HCT116 (cell line): ENCODE measurements at regions not wholly inside any gene's neighbourhood (a gene's known extent, or its start where the extent isn't known, plus 50 kb on each side); places are given as distances from the start of the nearest gene placed in this dataset.

Experiments
- EZH2 ChIP-seq: fragments of 200-600 bp; sonication (generic); IDR thresholded peaks from 2 replicates; pipeline ENCODE4 v1.6.1; 2017; ENCODE audit warnings: antibody characterized with exemption, mixed run types
- EZH2phosphoT487 ChIP-seq: fragments of 200-600 bp; IDR thresholded peaks from 2 replicates; pipeline ENCODE4 v1.6.1; 2018; ENCODE audit warnings: antibody characterized with exemption, borderline replicate concordance
- MAX ChIP-seq: IDR thresholded peaks from 2 replicates; pipeline ENCODE4 v1.6.1; 2012
- TF ChIP-seq, protein P1 (sequence below), 3 experiments: fragments of 200-600 bp in 1 of 3; sonication (generic) in 1 of 3; IDR thresholded peaks in 2 of 3; conservative IDR thresholded peaks in 1 of 3; 2 replicates each; pipeline ENCODE4 v1.5.1; 2012 to 2017; ENCODE audit warnings: low read depth in 2 of 3, low read length in 2 of 3, antibody characterized with exemption in 1 of 3, borderline replicate concordance in 1 of 3, control low read depth in 1 of 3, mild to moderate bottlenecking in 1 of 3, mixed read lengths in 1 of 3, mixed run types in 1 of 3, moderate library complexity in 1 of 3; ENCODE audit not compliant: insufficient read depth in 1 of 3
- TF ChIP-seq, protein P2 (sequence below): IDR thresholded peaks from 2 replicates; pipeline ENCODE4 v1.6.1; 2012

- TF ChIP-seq MAX (no peak), EZH2 (no peak), EZH2phosphoT487 (no peak)
- TF ChIP-seq, protein P1, sequence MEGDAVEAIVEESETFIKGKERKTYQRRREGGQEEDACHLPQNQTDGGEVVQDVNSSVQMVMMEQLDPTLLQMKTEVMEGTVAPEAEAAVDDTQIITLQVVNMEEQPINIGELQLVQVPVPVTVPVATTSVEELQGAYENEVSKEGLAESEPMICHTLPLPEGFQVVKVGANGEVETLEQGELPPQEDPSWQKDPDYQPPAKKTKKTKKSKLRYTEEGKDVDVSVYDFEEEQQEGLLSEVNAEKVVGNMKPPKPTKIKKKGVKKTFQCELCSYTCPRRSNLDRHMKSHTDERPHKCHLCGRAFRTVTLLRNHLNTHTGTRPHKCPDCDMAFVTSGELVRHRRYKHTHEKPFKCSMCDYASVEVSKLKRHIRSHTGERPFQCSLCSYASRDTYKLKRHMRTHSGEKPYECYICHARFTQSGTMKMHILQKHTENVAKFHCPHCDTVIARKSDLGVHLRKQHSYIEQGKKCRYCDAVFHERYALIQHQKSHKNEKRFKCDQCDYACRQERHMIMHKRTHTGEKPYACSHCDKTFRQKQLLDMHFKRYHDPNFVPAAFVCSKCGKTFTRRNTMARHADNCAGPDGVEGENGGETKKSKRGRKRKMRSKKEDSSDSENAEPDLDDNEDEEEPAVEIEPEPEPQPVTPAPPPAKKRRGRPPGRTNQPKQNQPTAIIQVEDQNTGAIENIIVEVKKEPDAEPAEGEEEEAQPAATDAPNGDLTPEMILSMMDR (IDR thresholded peaks at IDR 0.05 in 2 of 3, conservative IDR thresholded peaks at IDR 0.05 in 1 of 3; ENCODE audit: borderline replicate concordance in 1 of 3, insufficient read depth in 1 of 3, low read depth in 2 of 3, low read length in 2 of 3): no peak
- TF ChIP-seq, protein P2, sequence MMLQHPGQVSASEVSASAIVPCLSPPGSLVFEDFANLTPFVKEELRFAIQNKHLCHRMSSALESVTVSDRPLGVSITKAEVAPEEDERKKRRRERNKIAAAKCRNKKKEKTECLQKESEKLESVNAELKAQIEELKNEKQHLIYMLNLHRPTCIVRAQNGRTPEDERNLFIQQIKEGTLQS: no peak
These were observed 1377.6 kb upstream of the NXPH2 start for GRCh38 chr2:140157816-140158215.
